ENCODE measurements at regions not wholly inside any gene's neighbourhood (a gene's known extent, or its start where the extent isn't known, plus 50 kb on each side); places are given as distances from the start of the nearest gene placed in this dataset.

- TF ChIP-seq POLR2A (IDR thresholded peaks at IDR 0.05) (no peak), CTCF (IDR thresholded peaks at IDR 0.05) (no peak)
Measured at GRCh38 chr13:34833562-34834182, 108.4 kb upstream of the NBEA start.

Measured in heart left ventricle (tissue), 13 donors.